GM18511 (cell line): ENCODE measurements at regions not wholly inside any gene's neighbourhood (a gene's known extent, or its start where the extent isn't known, plus 50 kb on each side); places are given as distances from the start of the nearest gene placed in this dataset.
A peak's percentile ranks its signal among the peaks of the same experiment; 100 is the strongest.
"Not testable (repeated sequence)": the region's sequence is repeated elsewhere in the genome, so short reads cannot be mapped to it uniquely, and the experiment has no call there.

Experiments used
- ATAC-seq: cut with Tn5 transposase; IDR thresholded peaks from one replicate; pipeline ENCODE4 v1.9.1; 2021; ENCODE audit warnings: mild to moderate bottlenecking, moderate library complexity; ENCODE audit not compliant: unreplicated experiment

DNA sequence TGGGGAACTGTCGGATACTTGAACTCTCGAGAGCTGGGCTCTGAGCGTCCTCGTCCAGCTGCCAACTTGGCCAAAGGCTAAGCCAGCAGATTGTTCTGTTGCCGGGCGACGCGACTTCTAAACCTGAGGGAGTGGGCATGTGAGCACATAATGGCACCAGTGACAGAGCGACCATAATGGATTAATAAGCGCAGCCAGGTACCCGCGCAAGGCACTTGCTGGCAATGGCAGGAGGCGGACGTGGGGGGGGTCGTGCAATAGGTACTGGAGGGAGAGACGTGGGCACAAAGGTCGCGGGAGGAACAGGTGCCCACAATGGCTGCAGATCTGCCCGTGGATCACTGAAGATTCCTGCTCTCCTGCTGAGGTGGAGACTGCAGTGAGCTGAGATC lies 1368.7 kb downstream of the CDH12 start:
- not testable (repeated sequence) for ATAC-seq

DNA sequence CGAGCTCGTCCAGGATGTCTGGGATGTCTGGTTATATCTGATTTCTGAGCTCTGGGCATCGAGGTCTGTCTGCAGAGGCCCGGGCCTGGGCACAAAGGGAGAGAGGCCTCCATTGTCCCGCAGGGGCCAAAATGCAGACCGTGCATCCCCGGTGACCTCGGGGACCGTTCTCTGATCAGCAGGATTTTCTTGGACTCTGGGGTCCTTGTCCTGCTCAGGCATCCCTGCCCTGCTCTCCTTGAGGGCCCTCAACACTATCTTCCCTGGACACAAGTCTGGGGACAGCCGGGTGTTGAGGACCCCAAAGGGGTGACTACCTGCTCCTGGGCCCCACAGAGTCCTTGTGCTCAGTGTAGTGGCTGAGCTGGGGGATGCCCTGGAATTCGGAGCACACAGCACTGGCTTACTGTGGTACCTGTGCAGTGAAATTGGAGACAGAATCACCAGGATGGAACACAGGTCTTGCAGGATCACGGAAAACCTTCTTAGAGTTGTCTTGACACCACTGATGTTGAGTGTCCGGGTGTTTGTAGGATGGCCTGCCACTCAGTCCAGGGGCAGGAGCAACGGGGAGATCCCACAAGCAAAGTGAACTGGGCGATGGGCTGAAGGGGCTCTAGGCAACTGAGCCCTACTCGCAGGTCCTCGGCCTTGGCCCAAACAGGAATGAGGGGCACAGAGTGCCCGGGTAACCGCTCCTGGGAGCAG lies 1369.2 kb downstream of the CDH12 start:
- not testable (repeated sequence) for ATAC-seq

DNA sequence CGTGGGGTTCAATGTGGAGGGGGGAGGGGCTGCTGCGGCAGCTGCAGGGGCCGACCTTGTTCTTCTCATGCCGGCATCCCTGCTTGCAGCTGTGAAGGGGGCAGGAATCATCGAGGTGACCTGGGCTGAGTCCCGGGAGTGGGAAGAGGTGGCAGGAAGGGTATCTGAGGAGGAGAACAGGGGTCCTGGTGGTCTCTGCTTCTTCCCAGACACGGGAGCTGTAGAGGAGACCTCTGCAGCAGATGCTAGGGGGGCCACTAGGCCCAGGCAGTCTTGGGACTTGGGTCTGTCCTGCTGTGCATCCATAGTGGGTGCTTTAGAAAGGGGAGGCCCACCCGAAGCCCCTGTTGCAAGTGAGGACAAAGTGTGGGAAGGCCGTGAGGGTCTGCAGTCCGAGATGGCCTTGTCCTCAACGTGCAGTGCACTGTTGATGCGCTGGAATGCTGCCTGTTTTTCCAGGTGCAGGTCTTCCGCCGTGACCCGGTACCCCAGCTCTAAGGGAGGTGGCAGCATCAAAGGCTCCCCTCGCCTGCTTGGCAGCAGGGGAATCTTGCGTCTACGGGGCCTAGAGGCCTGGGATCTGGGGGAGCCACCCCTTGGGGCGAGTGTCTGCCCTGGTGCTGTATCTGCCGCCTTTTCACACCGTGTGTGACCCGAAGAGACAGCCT lies 1370.0 kb downstream of the CDH12 start:
- not testable (repeated sequence) for ATAC-seq

DNA sequence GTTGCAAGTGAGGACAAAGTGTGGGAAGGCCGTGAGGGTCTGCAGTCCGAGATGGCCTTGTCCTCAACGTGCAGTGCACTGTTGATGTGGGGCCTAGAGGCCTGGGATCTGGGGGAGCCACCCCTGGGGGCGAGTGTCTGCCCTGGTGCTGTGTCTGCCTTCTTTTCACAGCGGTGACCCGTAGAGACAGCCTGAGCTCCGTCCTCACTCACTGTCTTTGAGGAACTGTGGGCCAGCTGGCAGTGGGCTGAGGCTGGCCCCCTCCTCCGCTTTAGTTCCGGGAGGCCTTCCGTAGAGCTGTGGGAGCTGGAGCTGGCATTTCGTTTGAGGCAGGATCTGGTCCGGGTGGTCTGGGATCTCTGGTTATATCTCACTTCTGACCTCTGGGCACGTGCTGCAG lies 1370.6 kb downstream of the CDH12 start:
- not testable (repeated sequence) for ATAC-seq

DNA sequence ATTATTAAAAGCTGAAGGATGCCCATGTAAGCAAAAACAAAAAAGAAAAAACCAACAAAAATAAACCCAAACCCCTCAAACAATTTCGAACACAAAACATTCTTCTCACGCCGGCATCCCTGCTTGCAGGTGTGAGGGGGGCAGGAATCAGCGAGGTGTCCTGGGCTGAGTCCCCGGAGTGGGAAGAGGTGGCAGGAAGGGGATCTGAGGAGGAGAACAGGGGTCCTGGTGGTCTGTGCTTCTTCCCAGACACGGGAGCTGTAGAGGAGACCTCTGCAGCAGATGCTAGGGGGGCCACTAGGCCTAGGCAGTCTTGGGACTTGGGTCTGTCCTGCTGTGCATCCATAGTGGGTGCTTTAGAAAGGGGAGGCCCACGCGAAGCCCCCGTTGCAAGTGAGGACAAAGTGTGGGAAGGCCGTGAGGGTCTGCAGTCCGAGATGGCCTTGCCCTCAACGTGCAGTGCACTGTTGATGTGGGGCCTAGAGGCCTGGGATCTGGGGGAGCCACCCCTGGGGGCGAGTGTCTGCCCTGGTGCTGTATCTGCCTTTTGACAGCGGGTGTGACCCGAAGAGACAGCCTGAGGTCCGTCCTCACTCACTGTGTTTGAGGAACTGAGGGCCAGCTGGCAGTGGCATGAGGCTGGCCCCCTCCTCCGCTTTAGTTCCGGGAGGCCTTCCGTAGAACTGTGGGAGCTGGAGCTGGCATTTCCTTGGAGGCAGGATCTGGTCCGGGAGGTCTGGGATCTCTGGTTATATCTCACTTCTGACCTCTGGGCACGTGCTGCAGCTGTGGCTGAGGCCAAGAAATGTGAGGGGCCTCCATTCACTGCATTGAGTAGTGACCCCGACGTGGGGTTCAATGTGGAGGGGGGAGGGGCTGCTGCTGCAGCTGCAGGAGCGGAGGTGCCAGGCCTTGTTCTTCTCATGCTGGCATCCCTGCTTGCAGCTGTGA lies 1371.5 kb downstream of the CDH12 start:
- ATAC-seq, result not testable (repeated sequence)

DNA sequence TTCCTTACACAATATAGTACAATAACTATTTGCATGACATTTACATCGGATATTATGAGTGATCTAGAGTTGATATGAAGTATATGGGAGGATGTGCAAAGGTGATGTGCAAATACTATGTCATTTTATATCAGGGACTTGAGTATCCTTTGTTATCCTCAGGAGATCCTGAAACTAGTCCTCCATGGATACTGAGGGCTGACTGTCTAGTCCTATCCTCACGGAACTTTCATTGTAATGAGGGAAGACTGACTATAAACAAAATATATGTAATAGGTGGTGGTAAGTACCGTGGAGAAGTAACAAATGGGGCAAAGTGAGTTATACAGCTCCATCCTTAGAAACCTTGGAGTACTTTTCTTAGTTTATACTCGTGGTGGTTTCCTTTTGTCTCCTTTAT lies 1373.1 kb downstream of the CDH12 start:
- ATAC-seq, result not testable (repeated sequence)

DNA sequence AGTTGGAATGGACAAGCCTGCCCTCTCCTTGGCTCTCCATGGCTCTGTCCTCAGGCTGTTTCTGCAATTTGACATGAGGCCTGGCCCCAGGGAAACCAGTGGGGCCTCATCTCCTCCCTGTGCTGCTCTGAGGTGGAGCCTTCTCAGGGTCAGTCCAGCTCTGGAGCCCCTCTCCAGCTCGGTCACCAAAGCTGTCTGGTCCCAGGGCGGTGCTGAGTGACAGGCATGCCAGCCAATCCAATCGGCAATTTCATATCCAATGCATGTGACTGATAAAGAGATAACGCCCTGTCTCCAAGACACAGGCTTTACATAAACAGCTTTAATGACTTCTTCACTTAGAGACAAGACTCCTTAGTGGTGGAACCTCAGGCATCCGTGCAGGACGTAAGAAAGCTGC lies 1379.2 kb downstream of the CDH12 start:
- ATAC-seq, result not testable (repeated sequence)

DNA sequence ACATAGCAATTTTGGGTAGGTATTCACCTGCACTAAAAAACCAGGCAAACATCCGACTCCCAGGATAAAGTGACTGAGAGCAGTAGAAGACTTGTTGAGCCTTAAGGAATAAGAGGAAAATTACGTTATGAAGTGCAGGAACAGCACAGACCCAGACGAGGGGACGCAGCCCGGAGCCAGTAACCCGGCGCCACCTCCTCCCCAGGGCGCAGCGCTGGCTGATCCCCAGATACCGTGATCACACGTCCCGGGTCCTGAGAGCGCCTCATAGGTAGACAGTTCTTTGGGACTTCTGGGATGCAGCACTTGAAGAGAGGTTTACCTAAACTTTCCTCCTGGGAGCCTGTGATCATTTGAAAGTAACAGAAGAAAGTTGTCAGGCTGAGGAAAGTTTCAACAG lies 1379.7 kb downstream of the CDH12 start:
- ATAC-seq, result not testable (repeated sequence)

DNA sequence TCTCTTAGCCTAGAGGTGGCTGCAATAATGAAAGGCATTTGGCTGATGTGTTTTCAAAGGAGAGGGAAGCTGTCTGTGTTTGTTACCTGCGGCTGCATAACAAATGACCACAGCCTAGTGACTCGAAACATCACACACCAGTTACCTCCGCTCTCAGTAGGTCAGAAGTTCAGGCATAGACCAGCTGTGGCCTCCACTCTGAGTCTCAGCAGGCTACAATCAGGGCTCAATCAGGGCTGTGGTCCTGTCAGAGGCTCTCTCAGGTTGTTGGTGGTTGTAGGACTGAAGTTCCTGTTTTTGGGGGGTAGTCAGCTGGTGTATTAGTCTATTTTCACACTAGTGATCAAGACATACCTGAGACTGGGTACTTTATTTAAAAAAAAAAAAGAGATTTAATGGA lies 1381.5 kb downstream of the CDH12 start:
- ATAC-seq, result not testable (repeated sequence)

DNA sequence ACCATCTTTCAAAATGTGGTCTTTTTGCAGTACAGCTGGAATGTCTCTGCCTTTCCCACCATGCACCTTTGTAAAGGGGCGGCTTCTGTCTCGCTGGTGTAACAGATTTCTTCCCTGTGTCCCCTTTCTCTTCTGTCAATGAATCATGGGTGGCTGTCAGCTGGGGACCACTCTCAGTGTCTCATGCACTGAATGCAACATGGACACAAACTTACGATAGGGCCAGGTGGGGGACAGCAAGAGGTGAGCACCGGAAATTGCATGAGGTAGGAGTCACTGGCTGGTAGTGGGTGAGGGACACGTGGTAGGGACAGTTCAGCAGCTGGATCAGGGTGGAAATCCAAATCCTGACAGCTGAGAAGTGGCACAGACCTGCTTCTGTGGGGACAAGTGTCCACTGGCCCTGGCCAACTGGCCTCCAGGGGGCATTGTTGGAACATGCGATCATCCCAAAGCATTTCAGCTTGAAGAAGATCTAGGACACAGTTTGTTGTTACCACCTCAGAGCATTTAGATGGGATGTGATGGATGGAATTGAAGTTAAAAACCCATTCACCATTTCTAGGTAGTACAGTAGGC lies 1383.5 kb downstream of the CDH12 start:
- not testable (repeated sequence) for ATAC-seq

DNA sequence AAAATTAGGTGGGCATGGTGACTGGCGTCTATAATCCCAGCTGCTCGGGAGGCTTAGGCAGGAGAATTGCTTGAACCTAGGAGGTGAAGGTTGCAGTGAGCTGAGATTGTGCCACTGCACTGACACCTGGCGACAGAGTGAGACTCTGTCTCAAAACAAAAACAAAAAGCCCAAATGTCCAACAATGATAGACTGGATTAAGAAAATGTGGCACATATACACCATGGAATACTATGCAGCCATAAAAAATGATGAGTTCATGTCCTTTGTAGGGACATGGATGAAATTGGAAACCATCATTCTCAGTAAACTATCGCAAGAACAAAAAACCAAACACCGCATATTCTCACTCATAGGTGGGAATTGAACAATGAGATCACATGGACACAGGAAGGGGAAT lies 1385.6 kb downstream of the CDH12 start:
- not testable (repeated sequence) for ATAC-seq

DNA sequence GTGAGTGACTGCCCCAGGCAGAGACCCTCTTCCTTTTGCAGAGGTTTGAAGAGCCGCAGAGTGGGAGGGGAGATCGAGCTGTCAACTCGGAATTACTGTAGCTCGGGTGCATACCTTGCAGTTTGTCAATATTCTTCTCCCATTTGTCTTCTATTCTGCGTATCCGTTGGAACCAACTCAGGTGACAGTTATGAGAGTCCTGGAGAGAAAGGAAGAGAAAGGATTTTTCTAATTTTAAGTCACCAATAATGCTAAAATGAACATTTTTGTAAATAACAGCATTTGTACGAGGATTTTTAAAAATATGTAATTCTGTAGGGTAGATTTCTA lies 1393.4 kb downstream of the CDH12 start:
- ATAC-seq, result not testable (repeated sequence)

DNA sequence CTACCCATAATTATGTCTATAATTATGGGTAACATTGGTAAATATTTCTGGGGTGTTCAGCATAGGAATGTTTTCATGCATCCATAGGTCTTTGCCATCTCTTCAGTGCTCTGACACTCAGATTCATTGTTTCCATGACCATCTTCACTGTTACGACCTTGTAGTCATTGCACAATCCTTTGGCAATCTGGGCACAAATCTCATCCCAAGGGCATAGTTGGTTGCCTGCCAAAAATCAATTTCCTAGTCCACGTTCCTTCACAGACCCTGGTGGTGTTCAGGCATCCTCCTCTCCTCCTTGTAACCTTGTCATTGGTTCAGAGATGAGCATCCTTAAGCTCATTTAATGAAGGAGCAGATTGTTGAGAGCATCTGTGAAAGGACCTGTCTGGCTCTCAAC lies 1400.7 kb downstream of the CDH12 start:
- ATAC-seq, result no peak

DNA sequence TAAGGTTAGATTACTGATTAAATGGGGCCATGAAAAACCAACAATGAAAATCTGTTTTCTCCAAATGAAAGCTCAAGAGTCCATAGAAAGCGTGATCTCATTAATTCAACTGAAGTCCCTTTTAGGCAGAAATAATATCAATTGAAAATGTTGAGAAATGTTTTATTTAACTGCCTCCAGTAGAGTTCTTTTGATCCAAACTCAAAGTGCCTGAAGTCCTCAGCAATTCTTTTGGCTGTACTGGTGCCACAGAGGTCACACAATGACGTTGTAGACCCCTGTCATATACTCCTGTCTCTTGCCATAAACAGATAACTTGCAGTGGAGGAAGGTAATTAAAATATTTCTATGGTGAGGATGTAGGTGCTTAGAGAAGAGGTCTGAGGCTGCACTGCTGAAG lies 1420.5 kb downstream of the CDH12 start:
- no peak for ATAC-seq

DNA sequence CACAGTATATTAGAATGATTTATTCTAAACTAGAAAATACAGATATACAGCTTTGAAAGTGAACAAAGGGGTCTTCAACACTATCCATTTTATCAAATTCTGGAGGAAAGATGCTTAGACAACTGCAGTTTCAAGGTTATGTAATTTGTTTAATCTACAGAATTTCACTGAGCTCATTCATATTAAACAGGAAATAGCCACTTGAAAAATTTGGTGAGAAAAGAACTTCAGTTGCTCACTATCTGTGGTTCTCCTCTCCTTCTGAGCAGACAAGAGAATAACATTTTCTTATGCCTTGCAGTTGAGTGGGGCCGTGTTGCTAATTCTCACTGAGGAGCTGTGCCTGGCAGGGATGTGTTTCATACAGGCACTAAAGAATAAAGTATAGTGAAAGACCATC lies 1428.2 kb downstream of the CDH12 start:
- no peak for ATAC-seq

DNA sequence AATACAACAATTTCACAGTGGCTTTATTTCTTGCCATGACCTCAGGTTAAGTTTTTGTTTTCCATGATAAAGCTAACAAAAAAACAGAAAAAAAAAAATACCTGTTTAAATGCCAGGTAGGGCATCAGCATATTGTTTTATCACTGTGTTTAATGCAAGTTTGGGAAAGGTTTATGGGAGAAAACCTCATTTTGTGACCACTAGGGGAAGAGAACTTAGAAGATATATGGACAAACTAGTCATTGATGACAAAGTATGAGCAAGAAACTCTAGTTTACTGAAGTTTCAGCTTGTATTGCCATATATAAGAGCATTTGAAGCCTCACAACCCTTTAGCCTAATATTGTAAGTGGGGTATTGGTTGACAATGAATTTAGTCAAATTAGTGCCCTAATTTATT lies 1431.4 kb upstream of the CDH18 start:
- ATAC-seq, result no peak

DNA sequence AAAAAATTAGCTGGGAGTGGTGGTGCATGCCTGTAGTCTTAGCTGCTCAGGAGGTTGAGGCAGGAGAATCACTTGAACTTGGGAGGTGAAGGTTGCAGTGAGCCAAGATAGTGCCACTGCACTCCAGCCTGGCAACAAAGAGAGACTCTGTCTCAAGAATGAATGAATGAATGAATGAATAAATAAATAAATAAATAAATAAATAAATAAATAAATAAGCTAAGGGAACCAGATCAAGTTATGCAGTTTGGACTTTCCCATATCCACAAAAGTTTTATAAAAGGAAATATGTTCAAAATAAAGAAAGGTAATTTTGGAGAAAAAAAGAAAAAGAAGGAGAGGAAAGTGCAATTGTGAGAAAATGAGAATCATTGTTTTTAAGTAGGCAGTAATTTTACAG lies 1414.1 kb upstream of the CDH18 start:
- ATAC-seq, result not testable (repeated sequence)

DNA sequence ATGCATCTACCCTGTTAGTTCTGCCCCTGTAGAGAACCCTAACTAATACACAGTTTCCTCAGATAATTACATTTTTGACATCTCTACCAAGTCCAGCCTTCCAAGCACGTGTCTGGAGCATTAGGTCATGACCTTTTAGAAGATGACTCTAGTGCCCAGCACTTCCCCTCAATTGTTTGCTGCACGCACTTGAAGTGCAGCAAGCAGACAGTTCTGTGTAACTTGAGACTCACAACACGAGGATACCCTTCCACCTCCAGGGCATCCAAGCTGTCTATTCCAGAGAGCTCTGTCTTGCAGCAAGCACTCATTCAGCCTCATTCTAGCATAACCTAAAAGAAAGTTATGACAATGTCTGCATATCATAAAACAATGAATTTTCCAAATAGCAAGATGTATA lies 1410.5 kb upstream of the CDH18 start:
- ATAC-seq, result no peak

DNA sequence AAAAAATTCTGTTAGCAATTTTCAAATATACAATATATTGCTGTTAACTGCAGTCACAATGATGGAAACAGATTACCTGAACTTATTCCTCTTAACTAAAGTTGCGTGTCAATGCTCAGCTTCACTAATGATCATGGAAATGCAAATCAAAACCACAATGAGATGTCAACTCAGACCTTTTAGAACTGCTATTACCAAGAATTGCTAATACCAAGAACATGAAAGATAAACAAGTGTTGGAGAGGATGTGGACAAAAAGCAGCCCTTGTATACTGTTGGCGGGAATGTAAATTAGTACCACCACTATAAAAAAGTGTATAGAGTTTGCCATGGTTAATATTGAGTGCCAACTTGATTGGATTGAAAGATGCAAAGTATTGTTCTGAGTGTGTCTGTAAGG lies 1409.7 kb upstream of the CDH18 start:
- ATAC-seq, result peak; percentile 89

DNA sequence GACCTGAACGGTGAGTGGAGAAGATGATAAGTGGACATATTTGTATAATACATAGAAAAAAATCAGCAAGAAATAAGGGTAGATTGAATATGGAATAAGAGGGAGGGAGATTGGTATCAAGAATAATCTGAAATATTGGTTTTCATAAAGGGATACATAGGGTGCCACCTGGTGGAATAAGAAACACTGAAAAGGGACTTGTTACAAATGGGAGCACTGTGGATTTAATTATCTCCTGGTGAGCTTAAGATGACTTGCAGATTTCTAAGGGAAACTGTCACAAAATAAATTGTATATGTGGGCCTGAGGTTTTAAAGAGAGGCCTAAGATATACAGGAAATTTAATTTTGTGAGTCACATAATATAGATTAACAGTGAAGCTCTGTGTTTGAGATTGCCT lies 1403.5 kb upstream of the CDH18 start:
- ATAC-seq, result no peak

DNA sequence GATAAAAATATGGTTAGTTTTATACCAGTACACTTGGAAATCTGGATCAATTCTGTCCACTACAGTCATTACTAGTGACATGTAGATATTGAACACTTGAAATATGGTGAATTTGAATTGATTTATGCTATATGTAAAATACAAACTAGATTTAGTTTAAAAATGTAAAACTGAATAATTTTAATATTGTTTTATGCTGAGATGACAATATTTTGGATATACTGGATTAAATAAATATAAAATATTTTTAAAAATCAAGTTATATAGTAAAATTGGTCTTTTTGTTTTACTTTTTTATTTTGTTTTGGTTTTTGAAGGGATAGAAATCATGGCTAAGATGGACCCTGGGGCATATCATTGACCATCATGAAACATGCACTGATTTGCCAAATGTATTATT lies 1372.8 kb upstream of the CDH18 start:
- not testable (repeated sequence) for ATAC-seq
